H1 (cell line): ENCODE measurements at regions not wholly inside any gene's neighbourhood (a gene's known extent, or its start where the extent isn't known, plus 50 kb on each side); places are given as distances from the start of the nearest gene placed in this dataset.

Experiments
- YY1 ChIP-seq: IDR thresholded peaks from 2 replicates; pipeline ENCODE4 v1.6.1; 2011; ENCODE audit warnings: low read depth, mild to moderate bottlenecking, low read length

- no peak for TF ChIP-seq YY1
Measured at GRCh38 chr6:167737205-167737830, 89.4 kb upstream of the AFDN start (continued).
